GM18517 (cell line): ENCODE measurements at regions not wholly inside any gene's neighbourhood (a gene's known extent, or its start where the extent isn't known, plus 50 kb on each side); places are given as distances from the start of the nearest gene placed in this dataset.
"Not testable (repeated sequence)": the region's sequence is repeated elsewhere in the genome, so short reads cannot be mapped to it uniquely, and the experiment has no call there.

Experiments used
- ATAC-seq: cut with Tn5 transposase; IDR thresholded peaks from one replicate; pipeline ENCODE4 v1.9.1; 2021; ENCODE audit warnings: mild to moderate bottlenecking, moderate library complexity; ENCODE audit not compliant: unreplicated experiment

DNA sequence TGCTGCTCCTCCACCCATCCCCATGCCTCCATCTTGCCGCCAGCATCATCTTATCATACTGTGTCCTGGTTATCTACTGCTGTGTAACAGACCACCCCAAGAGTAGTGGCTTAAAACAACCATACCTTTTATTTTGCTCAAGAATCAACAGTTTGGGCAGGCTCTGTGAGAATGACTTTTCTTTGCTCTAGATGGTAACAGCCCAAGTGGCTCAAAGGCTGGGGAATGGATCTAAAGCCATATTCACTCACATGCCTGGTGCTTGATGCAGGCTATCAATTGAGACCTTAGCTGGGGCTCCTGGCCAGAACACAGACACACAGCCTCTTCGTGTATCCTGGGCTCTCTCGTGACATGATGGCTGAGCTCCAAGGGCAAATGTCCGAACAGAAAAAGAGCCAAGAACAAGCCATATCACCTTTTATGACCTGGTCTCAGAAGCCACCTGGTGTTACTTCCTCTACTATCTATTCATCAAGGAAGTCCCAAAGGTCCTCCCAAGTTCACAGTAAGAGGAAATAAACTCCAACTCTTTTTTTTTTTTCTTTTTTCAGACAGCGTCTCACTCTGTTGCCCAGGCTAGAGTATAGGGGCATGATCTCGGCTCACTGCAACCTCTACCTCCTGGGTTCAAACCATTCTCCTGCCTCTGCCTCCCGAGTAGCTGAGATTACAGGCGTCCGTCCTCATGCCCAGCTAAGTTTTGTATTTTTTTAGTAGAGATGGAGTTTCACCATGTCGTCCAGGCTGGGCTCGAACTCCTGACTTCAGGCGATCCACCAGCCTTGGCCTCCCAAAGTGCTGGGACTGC lies 159.3 kb upstream of the JARID2 start:
- no peak for ATAC-seq

- no peak for ATAC-seq
These were observed 158.7 kb upstream of the JARID2 start for GRCh38 chr6:15087186-15087589.

GRCh38 chr6:15088904-15089568 lies 156.8 kb upstream of the JARID2 start:
- ATAC-seq: no peak

GRCh38 chr6:15089569-15090144 lies 156.2 kb upstream of the JARID2 start:
- no peak for ATAC-seq

DNA sequence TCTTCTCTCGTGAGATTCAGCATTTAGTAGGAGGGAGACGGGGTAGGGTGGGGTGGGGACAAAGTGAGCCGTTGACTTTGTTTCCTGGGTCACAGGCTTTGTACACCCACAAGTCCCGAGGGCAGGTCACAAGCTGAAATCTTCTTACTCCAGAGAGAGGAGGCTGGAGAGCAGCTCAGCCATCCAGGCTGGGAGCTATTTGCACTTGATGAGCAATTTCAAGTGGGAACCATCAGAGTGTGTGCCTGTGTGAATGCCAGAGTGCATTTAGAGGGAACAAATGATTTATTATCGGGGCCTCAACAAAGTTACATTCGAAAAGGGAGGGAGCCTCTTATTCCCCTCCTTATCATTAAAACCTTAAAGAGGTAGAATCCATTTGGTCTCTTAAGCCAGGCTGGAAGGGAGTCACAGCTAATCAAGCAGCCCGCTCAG lies 155.7 kb upstream of the JARID2 start:
- ATAC-seq: no peak

- no peak for ATAC-seq
These were observed 155.0 kb upstream of the JARID2 start for GRCh38 chr6:15090745-15091384.

- no peak for ATAC-seq
These were observed 148.7 kb upstream of the JARID2 start for GRCh38 chr6:15096894-15097837.

DNA sequence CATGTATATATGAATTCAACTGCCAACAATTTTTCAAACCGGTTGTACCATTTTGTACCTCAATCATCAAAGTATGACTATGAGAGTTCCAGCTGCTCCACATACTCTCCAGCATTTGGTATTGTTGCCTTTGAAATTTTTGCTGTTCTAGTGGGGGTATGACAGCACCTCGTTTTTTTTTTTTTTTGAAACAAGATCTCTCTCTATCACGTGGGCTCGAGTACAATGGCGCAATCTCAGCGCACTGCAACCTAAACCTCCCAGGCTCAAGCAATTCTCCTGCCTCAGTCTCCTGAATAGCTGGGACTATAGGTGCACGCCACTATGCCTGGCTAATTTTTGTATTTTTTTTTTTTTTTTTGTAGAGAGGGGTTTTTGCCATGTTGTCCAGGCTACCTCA lies 144.7 kb upstream of the JARID2 start:
- no peak for ATAC-seq

DNA sequence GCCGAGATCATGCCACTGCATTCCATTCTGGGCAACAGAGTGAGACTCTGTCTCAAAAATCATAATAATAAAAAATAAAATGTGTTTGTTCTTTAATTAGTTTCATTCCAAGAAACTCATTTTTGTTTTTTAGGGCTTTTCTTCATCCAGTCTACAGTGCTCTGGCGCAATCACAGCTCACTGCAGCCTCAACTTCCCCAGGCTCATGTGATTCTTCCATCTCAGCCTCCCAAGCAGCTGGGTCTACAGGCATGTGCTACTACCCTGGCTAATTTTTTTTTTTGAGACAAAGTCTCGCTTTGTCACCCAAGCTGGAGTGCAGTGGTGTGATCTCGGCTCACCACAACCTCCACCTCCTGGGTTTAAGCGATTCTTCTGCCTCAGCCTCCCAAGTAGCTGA lies 143.6 kb upstream of the JARID2 start:
- ATAC-seq: no peak

GRCh38 chr6:15106958-15107643 lies 138.8 kb upstream of the JARID2 start:
- ATAC-seq: no peak

DNA sequence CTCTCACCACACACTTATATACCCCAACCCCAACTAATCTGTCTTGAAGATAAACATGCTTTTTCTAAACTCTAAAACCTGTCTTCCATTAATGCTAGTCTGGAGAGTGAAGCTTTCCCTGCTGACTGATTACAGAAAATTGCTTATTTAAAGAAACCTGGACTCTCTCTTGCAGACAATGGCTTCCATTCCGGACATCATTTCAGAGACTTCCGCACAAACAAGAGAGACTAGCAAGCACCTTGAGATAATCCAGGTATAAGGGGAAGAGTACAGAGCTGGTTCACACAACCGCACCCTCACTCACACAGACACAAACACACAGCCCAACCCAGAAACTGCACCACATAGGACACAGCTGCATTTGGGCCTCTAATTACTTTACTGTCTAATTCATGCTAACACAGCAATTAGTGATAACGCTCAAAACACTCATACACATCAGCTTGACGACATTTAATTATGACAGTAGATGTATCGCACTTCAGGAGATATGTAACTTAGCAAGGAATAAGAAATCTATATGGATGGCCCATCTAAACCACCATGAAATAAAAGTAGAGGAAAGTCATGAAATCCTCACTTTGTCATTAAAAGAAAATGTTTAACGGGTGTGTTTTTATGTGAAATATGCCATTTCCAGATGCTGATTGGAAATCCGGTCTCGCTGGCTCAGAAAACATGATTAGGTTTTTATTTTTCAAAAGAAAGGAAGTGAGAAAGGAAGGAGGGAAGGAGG lies 138.1 kb upstream of the JARID2 start:
- no peak for ATAC-seq

GRCh38 chr6:15108383-15108715 lies 137.5 kb upstream of the JARID2 start:
- ATAC-seq: no peak

DNA sequence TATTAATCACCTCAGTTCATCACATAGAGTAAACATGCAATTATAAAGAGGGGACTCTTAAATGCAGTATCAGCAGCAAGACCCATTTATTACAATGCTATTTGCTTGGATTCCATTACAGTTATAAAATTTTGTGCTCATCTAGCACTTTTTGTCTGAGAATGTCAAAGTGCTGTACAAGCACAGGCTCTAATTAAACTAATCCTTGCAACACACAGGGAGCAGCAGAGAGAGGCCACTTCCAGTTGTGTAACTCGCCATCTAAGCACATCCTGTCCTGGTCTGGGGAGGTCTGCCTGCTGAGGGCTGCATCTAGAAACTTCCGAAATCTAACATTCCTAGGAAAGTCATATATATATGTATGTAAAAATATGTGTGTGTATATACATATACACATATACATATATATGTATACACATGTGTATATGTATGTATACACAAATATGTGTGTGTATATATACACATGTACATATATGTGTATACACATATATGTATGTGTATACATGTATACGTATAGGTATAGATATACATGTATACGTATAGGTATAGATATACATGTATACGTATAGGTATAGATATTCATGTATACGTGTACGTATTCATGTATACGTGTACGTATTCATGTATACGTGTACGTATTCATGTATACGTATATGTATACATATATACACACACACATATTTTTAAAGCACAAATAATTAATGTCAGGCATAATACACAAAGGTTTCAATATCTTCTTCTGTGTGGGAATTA lies 136.4 kb upstream of the JARID2 start:
- no peak for ATAC-seq

- ATAC-seq: no peak
These were observed 135.0 kb upstream of the JARID2 start for GRCh38 chr6:15110726-15111354.

DNA sequence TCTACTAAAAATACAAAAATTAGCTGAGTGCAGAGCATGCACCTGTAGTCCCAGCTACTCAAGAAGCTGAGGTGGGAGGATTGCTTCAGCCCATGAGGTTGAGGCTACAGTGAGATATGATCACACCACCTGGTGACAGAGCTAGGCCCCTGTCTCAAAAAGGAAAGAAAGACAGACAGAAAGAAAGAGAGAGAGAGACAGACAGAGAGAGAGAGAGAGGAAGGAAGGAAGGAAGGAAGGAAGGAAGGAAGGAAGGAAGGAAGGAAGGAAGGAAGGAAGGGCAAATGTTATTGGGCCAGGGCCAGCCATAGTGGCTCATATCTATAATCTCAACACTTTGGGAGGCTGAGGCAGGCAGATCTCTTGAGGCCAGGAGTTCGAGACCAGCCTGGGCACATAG lies 134.3 kb upstream of the JARID2 start:
- ATAC-seq: not testable (repeated sequence)

GRCh38 chr6:15113587-15113986 lies 132.3 kb upstream of the JARID2 start:
- no peak for ATAC-seq

DNA sequence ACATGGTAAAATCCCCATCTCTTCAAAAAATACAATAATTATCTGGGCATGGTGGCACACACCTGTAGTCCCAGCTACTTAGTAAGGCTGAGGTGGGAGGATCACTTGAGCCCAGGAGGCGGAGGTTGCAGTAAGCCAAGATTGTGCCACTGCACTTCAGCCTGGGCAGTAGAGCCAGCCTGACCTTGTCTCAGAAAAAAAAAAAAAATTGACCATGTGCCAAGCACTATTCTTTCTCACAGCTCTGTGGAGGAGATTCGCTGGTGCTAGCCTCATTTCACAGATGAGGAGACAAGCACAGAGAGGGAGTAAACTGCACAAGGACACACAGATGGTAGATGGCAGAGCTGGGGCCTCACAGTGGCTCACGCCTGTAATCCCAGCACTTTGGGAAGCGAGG lies 131.8 kb upstream of the JARID2 start:
- no peak for ATAC-seq

DNA sequence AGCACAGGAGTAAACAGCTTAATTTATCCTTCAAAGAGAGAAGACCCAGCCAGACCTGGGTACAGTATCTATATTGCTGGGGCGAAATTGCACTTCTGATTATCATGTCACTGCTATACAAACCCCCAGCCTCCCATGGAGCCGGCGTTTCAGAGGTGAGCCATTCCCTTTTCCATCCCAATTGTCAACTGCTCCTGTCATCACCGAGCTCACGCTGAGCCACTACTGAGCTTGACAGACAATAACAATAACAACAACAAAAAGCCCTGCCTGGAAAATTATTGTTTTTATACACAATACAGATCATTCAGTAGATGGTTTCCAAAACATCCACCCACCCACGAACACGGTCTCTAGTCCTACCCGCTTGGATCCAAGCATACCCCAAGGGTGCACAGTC lies 129.0 kb upstream of the JARID2 start:
- ATAC-seq: no peak
